ENCODE measurements at regions not wholly inside any gene's neighbourhood (a gene's known extent, or its start where the extent isn't known, plus 50 kb on each side); places are given as distances from the start of the nearest gene placed in this dataset.
A peak's percentile ranks its signal among the peaks of the same experiment; 100 is the strongest.

- TF ChIP-seq REST (IDR thresholded peaks at IDR 0.05; ENCODE audit: low read depth) (peak; percentile 57; the same call in 1 of the 2 replicates), USF1 (IDR thresholded peaks at IDR 0.05) (no peak), CEBPB (IDR thresholded peaks at IDR 0.05) (no peak), EGR1 (IDR thresholded peaks at IDR 0.05) (no peak), MAX (IDR thresholded peaks at IDR 0.05) (no peak), YY1 (IDR thresholded peaks at IDR 0.05; ENCODE audit: low read depth) (no peak), FOXM1 (IDR thresholded peaks at IDR 0.05; ENCODE audit: borderline replicate concordance, low read depth) (no peak)
Observed at GRCh38 chr3:132378-132777, 64.2 kb upstream of the CHL1 start.

Data from Ishikawa (cell line).